ENCODE measurements at regions not wholly inside any gene's neighbourhood (a gene's known extent, or its start where the extent isn't known, plus 50 kb on each side); places are given as distances from the start of the nearest gene placed in this dataset.

DNA sequence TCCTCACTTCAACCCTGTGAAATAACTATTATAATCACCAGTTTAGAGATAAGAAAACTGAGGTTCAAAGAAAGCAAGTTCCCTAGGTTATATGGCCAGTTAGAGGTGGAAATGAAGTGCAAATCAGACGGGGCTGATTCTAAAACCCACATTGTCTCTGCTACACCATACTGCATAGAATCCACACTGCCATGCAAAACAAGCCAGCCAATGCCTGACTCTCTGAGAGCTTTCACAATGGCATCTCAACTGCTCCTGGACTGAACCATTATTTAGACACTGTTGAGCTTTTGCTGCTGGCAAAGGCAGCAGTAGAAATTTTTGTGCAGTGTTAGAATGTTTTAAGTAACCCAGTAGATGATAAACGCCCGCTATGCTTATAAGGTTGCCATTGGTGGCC lies 195.2 kb upstream of the CNR1 start:
- no peak for TF ChIP-seq CTCF (IDR thresholded peaks at IDR 0.05; ENCODE audit: low read length)
- no peak for TF ChIP-seq EZH2 (optimal IDR thresholded peaks at IDR 0.05; ENCODE audit: low read depth, low read length)

Measured in MM.1S (cell line).